MM.1S (cell line): ENCODE measurements at regions not wholly inside any gene's neighbourhood (a gene's known extent, or its start where the extent isn't known, plus 50 kb on each side); places are given as distances from the start of the nearest gene placed in this dataset.

ENCODE experiments used
- EZH2 ChIP-seq: fragments of 300-600 bp; sonication (generic); optimal IDR thresholded peaks from 2 replicates; pipeline ENCODE3; 2017; ENCODE audit warnings: low read depth, mild to moderate bottlenecking, antibody characterized with exemption, low read length, mixed read lengths
- EZH2phosphoT487 ChIP-seq: fragments of 300-600 bp; sonication (generic); IDR thresholded peaks from 2 replicates; pipeline ENCODE4 v1.6.1; 2018; ENCODE audit warnings: antibody characterized with exemption, low read length
- TF ChIP-seq, protein P1 (sequence below): fragments of 300-600 bp; sonication (generic); IDR thresholded peaks from 2 replicates; pipeline ENCODE4 v1.5.1; 2016; ENCODE audit warnings: antibody characterized with exemption, low read length, mixed read lengths

DNA sequence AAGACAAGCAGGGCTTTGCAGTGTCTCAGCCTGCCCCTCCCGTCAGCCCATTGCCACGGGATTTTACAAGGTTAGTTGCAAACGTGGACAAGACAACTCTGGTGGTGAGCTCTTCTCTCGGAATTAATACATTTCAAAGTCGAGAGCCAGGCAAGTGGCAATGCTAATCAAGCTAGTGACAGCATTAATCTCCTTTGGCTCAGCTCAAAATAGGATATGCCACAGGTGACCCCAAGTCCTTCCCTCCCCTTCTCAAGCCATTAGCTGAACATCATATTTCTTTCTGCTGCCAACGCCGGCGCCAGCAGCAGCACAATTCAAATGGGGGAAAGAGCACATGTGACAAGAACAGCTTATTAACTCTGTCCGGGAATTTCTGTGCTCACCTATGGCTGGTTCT is 190.1 kb downstream of the ATPSCKMT start:
- TF ChIP-seq, protein P1, sequence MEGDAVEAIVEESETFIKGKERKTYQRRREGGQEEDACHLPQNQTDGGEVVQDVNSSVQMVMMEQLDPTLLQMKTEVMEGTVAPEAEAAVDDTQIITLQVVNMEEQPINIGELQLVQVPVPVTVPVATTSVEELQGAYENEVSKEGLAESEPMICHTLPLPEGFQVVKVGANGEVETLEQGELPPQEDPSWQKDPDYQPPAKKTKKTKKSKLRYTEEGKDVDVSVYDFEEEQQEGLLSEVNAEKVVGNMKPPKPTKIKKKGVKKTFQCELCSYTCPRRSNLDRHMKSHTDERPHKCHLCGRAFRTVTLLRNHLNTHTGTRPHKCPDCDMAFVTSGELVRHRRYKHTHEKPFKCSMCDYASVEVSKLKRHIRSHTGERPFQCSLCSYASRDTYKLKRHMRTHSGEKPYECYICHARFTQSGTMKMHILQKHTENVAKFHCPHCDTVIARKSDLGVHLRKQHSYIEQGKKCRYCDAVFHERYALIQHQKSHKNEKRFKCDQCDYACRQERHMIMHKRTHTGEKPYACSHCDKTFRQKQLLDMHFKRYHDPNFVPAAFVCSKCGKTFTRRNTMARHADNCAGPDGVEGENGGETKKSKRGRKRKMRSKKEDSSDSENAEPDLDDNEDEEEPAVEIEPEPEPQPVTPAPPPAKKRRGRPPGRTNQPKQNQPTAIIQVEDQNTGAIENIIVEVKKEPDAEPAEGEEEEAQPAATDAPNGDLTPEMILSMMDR = no peak
- TF ChIP-seq EZH2 (no peak), EZH2phosphoT487 (no peak)
